ENCODE measurements at regions not wholly inside any gene's neighbourhood (a gene's known extent, or its start where the extent isn't known, plus 50 kb on each side); places are given as distances from the start of the nearest gene placed in this dataset.

GRCh38 chr1:170864876-170865538 is 70.3 kb upstream of the MROH9 start (continued):
- TF ChIP-seq ZNF462 (CRISPR knock-in tag; IDR thresholded peaks at IDR 0.05) (no peak), STAT1 (IDR thresholded peaks at IDR 0.05; ENCODE audit: unreplicated experiment) (no peak), ETS1 (IDR thresholded peaks at IDR 0.05) (no peak)

- Mint-ChIP-seq H3K4me3 (no peak overlapping the region), H3K27me3 (ENCODE audit: insufficient read depth, low read depth, poor library complexity) (peaks cover 3% of the 10 kb centered on the region), H3K27ac (no peak overlapping the region), H3K36me3 (ENCODE audit: low read depth) (no peaks in the 10 kb centered on the region), H3K9me3 (no peaks in the 10 kb centered on the region), H3K4me1 (no peaks in the 10 kb centered on the region)
- no peaks in the 10 kb centered on the region for H3F3A ChIP-seq (replicated peaks; ENCODE audit: low read depth)
- ATAC-seq = no peak
- no peak overlapping the region for H2AFZ ChIP-seq
- no peak overlapping the region for H3K27ac ChIP-seq (ENCODE audit: low read depth)
- H3K4me2 ChIP-seq = no peak overlapping the region
- H3K36me3 ChIP-seq (ENCODE audit: insufficient read depth) = no peaks in the 10 kb centered on the region
- no peaks in the 10 kb centered on the region for H3K27me3 ChIP-seq (ENCODE audit: insufficient read depth)
- no peak for DNase-seq (ENCODE audit: low spot score)
- no peaks in the 10 kb centered on the region for H3K9me2 ChIP-seq (ENCODE audit: insufficient read depth)
- H3K4me1 ChIP-seq (ENCODE audit: insufficient read depth) = no peaks in the 10 kb centered on the region
- H3K79me2 ChIP-seq (replicated peaks; ENCODE audit: insufficient read depth) = no peaks in the 10 kb centered on the region
- H3K4me3 ChIP-seq = no peak overlapping the region
- no peaks in the 10 kb centered on the region for H4K20me1 ChIP-seq (replicated peaks; ENCODE audit: insufficient read depth)
- TF ChIP-seq EZH2 (IDR thresholded peaks at IDR 0.05; ENCODE audit: low read depth, unreplicated experiment) (no peak), EZH2phosphoT487 (IDR thresholded peaks at IDR 0.05; ENCODE audit: unreplicated experiment) (no peak), STAT1 (IDR thresholded peaks at IDR 0.05; ENCODE audit: unreplicated experiment) (no peak), ETS1 (IDR thresholded peaks at IDR 0.05) (no peak), ZNF462 (CRISPR knock-in tag; IDR thresholded peaks at IDR 0.05) (no peak), POLR2AphosphoS5 (IDR thresholded peaks at IDR 0.05; ENCODE audit: low read depth) (no peak)
Observed at GRCh38 chr1:170866646-170867045, 68.7 kb upstream of the MROH9 start.

All from GM23338 (cell line).